GM23338 (cell line): ENCODE measurements at regions not wholly inside any gene's neighbourhood (a gene's known extent, or its start where the extent isn't known, plus 50 kb on each side); places are given as distances from the start of the nearest gene placed in this dataset.

ENCODE experiments used
- ATAC-seq: fragments of 200-7000 bp; cut with Tn5 transposase; 3 replicates; pipeline ENCODE4 v1.9.1; 2020
- DNase-seq: peaks from one replicate; pipeline ENCODE4 v3.0.0-alpha.2; 2015; ENCODE audit warnings: low spot score
- H2AFZ ChIP-seq: fragments of 200-600 bp; sonication (generic); 2 replicates; pipeline ENCODE4 v1.8.0; 2016; ENCODE audit warnings: antibody characterized with exemption, mild to moderate bottlenecking, moderate library complexity
- H3F3A ChIP-seq: fragments of 200-600 bp; sonication (generic); replicated peaks from 2 replicates; pipeline ENCODE4 v1.8.0; 2017; ENCODE audit warnings: antibody characterized with exemption, mixed run types, low read depth
- H3K27ac ChIP-seq: fragments of 200-600 bp; sonication (generic); 2 replicates; pipeline ENCODE4 v1.6.1; 2016; ENCODE audit warnings: low read depth
- H3K27me3 ChIP-seq: fragments of 200-600 bp; sonication (generic); 2 replicates; pipeline ENCODE4 v1.8.0; 2016; ENCODE audit warnings: mild to moderate bottlenecking, mixed run types, moderate library complexity; ENCODE audit not compliant: insufficient read depth
- H3K36me3 ChIP-seq: fragments of 200-600 bp; sonication (generic); 2 replicates; pipeline ENCODE4 v1.8.0; 2016; ENCODE audit warnings: mild to moderate bottlenecking; ENCODE audit not compliant: insufficient read depth
- H3K4me1 ChIP-seq: fragments of 200-600 bp; sonication (generic); 2 replicates; pipeline ENCODE4 v1.8.0; 2016; ENCODE audit warnings: mild to moderate bottlenecking, moderate library complexity; ENCODE audit not compliant: insufficient read depth
- H3K4me2 ChIP-seq: fragments of 200-600 bp; sonication (generic); 2 replicates; pipeline ENCODE4 v1.7.1; 2017; ENCODE audit warnings: mixed run types
- H3K4me3 ChIP-seq: fragments of 200-600 bp; sonication (generic); 2 replicates; pipeline ENCODE4 v1.6.1; 2016; ENCODE audit warnings: mixed run types
- H3K79me2 ChIP-seq: fragments of 200-600 bp; sonication (generic); replicated peaks from 2 replicates; pipeline ENCODE4 v1.8.0; 2017; ENCODE audit warnings: mild to moderate bottlenecking; ENCODE audit not compliant: insufficient read depth
- H3K9me2 ChIP-seq: fragments of 200-600 bp; sonication (generic); 2 replicates; pipeline ENCODE4 v1.8.0; 2017; ENCODE audit not compliant: insufficient read depth
- H4K20me1 ChIP-seq: fragments of 200-600 bp; sonication (generic); replicated peaks from 2 replicates; pipeline ENCODE4 v1.8.0; 2017; ENCODE audit warnings: mild to moderate bottlenecking; ENCODE audit not compliant: insufficient read depth
- H3K27ac Mint-ChIP-seq: 2 replicates; pipeline ENCODE4 v1.8.0; 2020; ENCODE audit warnings: inconsistent platforms, mild to moderate bottlenecking, moderate library complexity, mixed read lengths
- H3K27me3 Mint-ChIP-seq: 3 replicates; pipeline ENCODE4 v1.8.0; 2022; ENCODE audit warnings: low read depth, mild to moderate bottlenecking, moderate library complexity, mixed read lengths, inconsistent platforms; ENCODE audit not compliant: insufficient read depth, poor library complexity
- H3K36me3 Mint-ChIP-seq: 3 replicates; pipeline ENCODE4 v1.8.0; 2021; ENCODE audit warnings: low read depth, mild to moderate bottlenecking, inconsistent platforms, moderate library complexity, mixed read lengths
- H3K4me1 Mint-ChIP-seq: 3 replicates; pipeline ENCODE4 v1.8.0; 2020; ENCODE audit warnings: mild to moderate bottlenecking, inconsistent platforms, mixed read lengths
- H3K4me3 Mint-ChIP-seq: 3 replicates; pipeline ENCODE4 v1.8.0; 2021; ENCODE audit warnings: moderate library complexity, mild to moderate bottlenecking, inconsistent platforms, mixed read lengths
- H3K9me3 Mint-ChIP-seq: 3 replicates; pipeline ENCODE4 v1.8.0; 2020; ENCODE audit warnings: moderate library complexity, mild to moderate bottlenecking, inconsistent platforms, mixed read lengths
- NANOG ChIP-seq: IDR thresholded peaks from 2 replicates; pipeline ENCODE4 v1.6.1; 2016; ENCODE audit warnings: antibody characterized with exemption, borderline replicate concordance
- ZNF331 ChIP-seq: fragments of 250-450 bp; sonication (Bioruptor Pico); IDR thresholded peaks from 2 replicates; pipeline ENCODE4 v1.5.0; 2020; ENCODE audit warnings: low read depth, mild to moderate bottlenecking, moderate library complexity
- TF ChIP-seq, protein P1 (sequence below): IDR thresholded peaks from 2 replicates; pipeline ENCODE4 v1.6.1; 2016; ENCODE audit warnings: antibody characterized with exemption
- TF ChIP-seq, protein P2 (sequence below): fragments of 250-450 bp; sonication (Bioruptor Pico); IDR thresholded peaks from 2 replicates; pipeline ENCODE4 v1.5.0; 2020; ENCODE audit warnings: mild to moderate bottlenecking, moderate library complexity

DNA sequence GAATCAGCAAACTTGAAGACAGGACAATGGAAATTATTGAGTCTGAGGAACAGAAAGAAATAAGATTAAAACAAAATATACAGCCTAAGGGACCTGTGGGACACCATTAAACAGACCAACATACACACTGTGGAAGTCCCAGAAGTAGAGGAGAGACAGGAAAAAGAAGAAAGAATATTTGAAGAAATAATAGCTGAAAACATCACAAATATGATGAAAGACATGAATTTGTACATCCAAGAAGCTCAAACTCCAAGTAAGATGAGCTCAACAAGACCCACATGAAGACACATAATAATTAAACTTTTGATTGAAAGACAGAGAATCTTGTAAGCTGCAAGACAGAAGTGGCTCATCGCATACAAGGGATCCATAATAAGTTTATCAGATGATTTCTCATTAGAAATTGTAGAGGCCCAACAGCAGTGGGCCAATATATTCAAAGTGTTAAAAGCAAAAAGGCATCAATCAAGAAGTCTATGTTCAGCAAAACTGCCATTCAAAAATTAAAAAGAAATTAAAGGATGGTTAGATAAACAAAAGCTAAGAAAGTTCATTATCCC lies 311.3 kb upstream of the ADGRL2 start:
- Mint-ChIP-seq H3K4me3 (no peak overlapping the region), H3K9me3 (peaks cover 20% of the 10 kb centered on the region), H3K27ac (no peak overlapping the region), H3K36me3 (peaks cover 10% of the 10 kb centered on the region; the same call in 2 of the 3 replicates), H3K27me3 (no peaks in the 10 kb centered on the region), H3K4me1 (peaks cover 12% of the 10 kb centered on the region)
- DNase-seq: no peak
- Histone ChIP-seq H3K4me3 (no peak overlapping the region), H3K4me1 (peaks cover 7% of the 10 kb centered on the region; the same call in 1 of the 2 replicates), H3K9me2 (no peaks in the 10 kb centered on the region), H3K4me2 (no peak overlapping the region), H3K27me3 (no peaks in the 10 kb centered on the region), H3F3A (no peaks in the 10 kb centered on the region), H4K20me1 (no peaks in the 10 kb centered on the region), H3K36me3 (no peaks in the 10 kb centered on the region), H3K79me2 (no peaks in the 10 kb centered on the region), H3K27ac (no peak overlapping the region), H2AFZ (no peak overlapping the region)
- ATAC-seq: no peak
- TF ChIP-seq, protein P1, sequence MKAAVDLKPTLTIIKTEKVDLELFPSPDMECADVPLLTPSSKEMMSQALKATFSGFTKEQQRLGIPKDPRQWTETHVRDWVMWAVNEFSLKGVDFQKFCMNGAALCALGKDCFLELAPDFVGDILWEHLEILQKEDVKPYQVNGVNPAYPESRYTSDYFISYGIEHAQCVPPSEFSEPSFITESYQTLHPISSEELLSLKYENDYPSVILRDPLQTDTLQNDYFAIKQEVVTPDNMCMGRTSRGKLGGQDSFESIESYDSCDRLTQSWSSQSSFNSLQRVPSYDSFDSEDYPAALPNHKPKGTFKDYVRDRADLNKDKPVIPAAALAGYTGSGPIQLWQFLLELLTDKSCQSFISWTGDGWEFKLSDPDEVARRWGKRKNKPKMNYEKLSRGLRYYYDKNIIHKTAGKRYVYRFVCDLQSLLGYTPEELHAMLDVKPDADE: no peak
- no peak for TF ChIP-seq NANOG
- TF ChIP-seq, protein P2, sequence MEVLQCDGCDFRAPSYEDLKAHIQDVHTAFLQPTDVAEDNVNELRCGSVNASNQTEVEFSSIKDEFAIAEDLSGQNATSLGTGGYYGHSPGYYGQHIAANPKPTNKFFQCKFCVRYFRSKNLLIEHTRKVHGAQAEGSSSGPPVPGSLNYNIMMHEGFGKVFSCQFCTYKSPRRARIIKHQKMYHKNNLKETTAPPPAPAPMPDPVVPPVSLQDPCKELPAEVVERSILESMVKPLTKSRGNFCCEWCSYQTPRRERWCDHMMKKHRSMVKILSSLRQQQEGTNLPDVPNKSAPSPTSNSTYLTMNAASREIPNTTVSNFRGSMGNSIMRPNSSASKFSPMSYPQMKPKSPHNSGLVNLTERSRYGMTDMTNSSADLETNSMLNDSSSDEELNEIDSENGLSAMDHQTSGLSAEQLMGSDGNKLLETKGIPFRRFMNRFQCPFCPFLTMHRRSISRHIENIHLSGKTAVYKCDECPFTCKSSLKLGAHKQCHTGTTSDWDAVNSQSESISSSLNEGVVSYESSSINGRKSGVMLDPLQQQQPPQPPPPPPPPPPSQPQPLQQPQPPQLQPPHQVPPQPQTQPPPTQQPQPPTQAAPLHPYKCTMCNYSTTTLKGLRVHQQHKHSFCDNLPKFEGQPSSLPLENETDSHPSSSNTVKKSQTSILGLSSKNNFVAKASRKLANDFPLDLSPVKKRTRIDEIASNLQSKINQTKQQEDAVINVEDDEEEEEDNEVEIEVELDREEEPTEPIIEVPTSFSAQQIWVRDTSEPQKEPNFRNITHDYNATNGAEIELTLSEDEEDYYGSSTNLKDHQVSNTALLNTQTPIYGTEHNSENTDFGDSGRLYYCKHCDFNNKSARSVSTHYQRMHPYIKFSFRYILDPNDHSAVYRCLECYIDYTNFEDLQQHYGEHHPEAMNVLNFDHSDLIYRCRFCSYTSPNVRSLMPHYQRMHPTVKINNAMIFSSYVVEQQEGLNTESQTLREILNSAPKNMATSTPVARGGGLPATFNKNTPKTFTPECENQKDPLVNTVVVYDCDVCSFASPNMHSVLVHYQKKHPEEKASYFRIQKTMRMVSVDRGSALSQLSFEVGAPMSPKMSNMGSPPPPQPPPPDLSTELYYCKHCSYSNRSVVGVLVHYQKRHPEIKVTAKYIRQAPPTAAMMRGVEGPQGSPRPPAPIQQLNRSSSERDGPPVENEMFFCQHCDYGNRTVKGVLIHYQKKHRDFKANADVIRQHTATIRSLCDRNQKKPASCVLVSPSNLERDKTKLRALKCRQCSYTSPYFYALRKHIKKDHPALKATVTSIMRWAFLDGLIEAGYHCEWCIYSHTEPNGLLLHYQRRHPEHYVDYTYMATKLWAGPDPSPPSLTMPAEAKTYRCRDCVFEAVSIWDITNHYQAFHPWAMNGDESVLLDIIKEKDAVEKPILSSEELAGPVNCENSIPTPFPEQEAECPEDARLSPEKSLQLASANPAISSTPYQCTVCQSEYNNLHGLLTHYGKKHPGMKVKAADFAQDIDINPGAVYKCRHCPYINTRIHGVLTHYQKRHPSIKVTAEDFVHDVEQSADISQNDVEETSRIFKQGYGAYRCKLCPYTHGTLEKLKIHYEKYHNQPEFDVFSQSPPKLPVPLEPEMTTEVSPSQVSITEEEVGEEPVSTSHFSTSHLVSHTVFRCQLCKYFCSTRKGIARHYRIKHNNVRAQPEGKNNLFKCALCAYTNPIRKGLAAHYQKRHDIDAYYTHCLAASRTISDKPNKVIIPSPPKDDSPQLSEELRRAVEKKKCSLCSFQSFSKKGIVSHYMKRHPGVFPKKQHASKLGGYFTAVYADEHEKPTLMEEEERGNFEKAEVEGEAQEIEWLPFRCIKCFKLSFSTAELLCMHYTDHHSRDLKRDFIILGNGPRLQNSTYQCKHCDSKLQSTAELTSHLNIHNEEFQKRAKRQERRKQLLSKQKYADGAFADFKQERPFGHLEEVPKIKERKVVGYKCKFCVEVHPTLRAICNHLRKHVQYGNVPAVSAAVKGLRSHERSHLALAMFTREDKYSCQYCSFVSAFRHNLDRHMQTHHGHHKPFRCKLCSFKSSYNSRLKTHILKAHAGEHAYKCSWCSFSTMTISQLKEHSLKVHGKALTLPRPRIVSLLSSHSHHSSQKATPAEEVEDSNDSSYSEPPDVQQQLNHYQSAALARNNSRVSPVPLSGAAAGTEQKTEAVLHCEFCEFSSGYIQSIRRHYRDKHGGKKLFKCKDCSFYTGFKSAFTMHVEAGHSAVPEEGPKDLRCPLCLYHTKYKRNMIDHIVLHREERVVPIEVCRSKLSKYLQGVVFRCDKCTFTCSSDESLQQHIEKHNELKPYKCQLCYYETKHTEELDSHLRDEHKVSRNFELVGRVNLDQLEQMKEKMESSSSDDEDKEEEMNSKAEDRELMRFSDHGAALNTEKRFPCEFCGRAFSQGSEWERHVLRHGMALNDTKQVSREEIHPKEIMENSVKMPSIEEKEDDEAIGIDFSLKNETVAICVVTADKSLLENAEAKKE (CRISPR knock-in tag): no peak

DNA sequence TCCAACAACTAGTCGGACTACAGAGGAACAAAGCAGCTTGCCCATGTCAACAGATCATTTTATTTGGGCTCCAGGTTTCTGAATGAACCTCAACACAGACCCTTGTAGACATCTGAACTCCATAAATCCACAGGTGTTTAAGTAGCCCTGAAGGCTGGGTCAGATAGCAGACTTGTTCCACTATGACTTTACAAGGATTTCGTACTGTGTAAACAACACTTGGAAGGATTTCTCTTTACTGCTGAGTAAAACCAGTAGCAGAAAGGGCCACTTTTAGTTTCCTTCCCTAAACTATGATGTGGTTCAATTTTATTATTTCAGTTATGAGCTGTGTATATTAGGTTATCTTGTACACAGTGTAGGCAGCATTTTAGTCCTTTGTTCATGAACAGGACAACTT lies 316.4 kb upstream of the ADGRL2 start:
- H3K27me3 ChIP-seq: no peaks in the 10 kb centered on the region
- no peak overlapping the region for H3K4me2 ChIP-seq
- no peak overlapping the region for H2AFZ ChIP-seq
- H3K79me2 ChIP-seq: no peaks in the 10 kb centered on the region
- H3F3A ChIP-seq: no peaks in the 10 kb centered on the region
- H3K36me3 Mint-ChIP-seq: peaks cover 10% of the 10 kb centered on the region; the same call in 2 of the 3 replicates
- ATAC-seq: no peak
- H3K9me3 Mint-ChIP-seq: peaks cover 12% of the 10 kb centered on the region
- H3K4me1 ChIP-seq: no peaks in the 10 kb centered on the region
- no peak for DNase-seq
- no peaks in the 10 kb centered on the region for H3K4me1 Mint-ChIP-seq
- H3K9me2 ChIP-seq: no peaks in the 10 kb centered on the region
- H3K27ac Mint-ChIP-seq: no peak overlapping the region
- no peaks in the 10 kb centered on the region for H3K27me3 Mint-ChIP-seq
- no peak overlapping the region for H3K4me3 ChIP-seq
- H3K4me3 Mint-ChIP-seq: no peak overlapping the region
- no peaks in the 10 kb centered on the region for H3K36me3 ChIP-seq
- no peaks in the 10 kb centered on the region for H4K20me1 ChIP-seq
- no peak overlapping the region for H3K27ac ChIP-seq
- TF ChIP-seq, protein P2 (CRISPR knock-in tag): no peak
- TF ChIP-seq ZNF331: no peak
